Sigmoid colon (tissue), 3 donors: ENCODE measurements at regions not wholly inside any gene's neighbourhood (a gene's known extent, or its start where the extent isn't known, plus 50 kb on each side); places are given as distances from the start of the nearest gene placed in this dataset.

Source experiments
- CTCF ChIP-seq, 4 experiments: fragments of 450-650 bp in 3 of 4; fragments of 200-600 bp in 1 of 4; IDR thresholded peaks; one replicate each; pipeline ENCODE4 v1.5.1; 2016 to 2019; ENCODE audit warnings: antibody characterized with exemption in 4 of 4, mild to moderate bottlenecking in 3 of 4, moderate library complexity in 2 of 4
- POLR2A ChIP-seq, 2 donors: fragments of 450-650 bp; IDR thresholded peaks; one replicate each; pipeline ENCODE4 v1.6.1; 2016; ENCODE audit warnings: antibody characterized with exemption in 2 of 2, mild to moderate bottlenecking in 2 of 2, moderate library complexity in 2 of 2

- TF ChIP-seq POLR2A (IDR thresholded peaks at IDR 0.05) (no peak), CTCF (IDR thresholded peaks at IDR 0.05) (no peak)
Observed at GRCh38 chr3:102087236-102087635, 237.9 kb downstream of the NFKBIZ start.
